Testis (tissue), 2 donors: ENCODE measurements at regions not wholly inside any gene's neighbourhood (a gene's known extent, or its start where the extent isn't known, plus 50 kb on each side); places are given as distances from the start of the nearest gene placed in this dataset.

Source experiments
- DNase-seq: peaks from one replicate; pipeline ENCODE4 v3.0.0-alpha.2; 2019
- H3K27ac ChIP-seq, 2 donors: fragments of 200-600 bp; sonication (generic); one replicate each; pipeline ENCODE4 v1.5.1; 2019
- H3K27me3 ChIP-seq: fragments of 200-600 bp; sonication (generic); one replicate; pipeline ENCODE4 v1.5.1; 2019
- H3K36me3 ChIP-seq: fragments of 200-600 bp; sonication (generic); one replicate; pipeline ENCODE4 v1.5.1; 2017; ENCODE audit warnings: low read depth; ENCODE audit errors: missing control alignments
- H3K4me1 ChIP-seq: fragments of 200-600 bp; sonication (generic); one replicate; pipeline ENCODE4 v1.5.1; 2019
- H3K4me3 ChIP-seq, 2 donors: fragments of 200-600 bp; sonication (generic); one replicate each; pipeline ENCODE4 v1.5.1; 2017 to 2019
- H3K9me3 ChIP-seq: fragments of 200-600 bp; sonication (generic); one replicate; pipeline ENCODE4 v1.5.1; 2017
- POLR2A ChIP-seq: fragments of 450-650 bp; IDR thresholded peaks from one replicate; pipeline ENCODE4 v1.6.1; 2017; ENCODE audit warnings: antibody characterized with exemption, mild to moderate bottlenecking, moderate library complexity
- WGBS, 2 donors: methylation state at CpG; one replicate each; pipeline ENCODE4 v1.1.5; 2018; 5-methylcytosine and 5-hydroxymethylcytosine counted together
- intact Hi-C: fragments of 100-400 bp; cut with DNase I; formaldehyde crosslinking; loops from one replicate; pipeline ENCODE4 v1.15.1; 2023; ENCODE audit warnings: low total_unique reads
- TF ChIP-seq, protein P1 (sequence below), 3 experiments: fragments of 450-650 bp in 2 of 3; fragments of 200-600 bp in 1 of 3; sonication (generic) in 1 of 3; IDR thresholded peaks; one replicate each; pipeline ENCODE4 v1.5.1; 2016 to 2019; ENCODE audit warnings: antibody characterized with exemption in 3 of 3, mild to moderate bottlenecking in 2 of 3, moderate library complexity in 1 of 3

GRCh38 chr7:131858611-131859010 is 302.2 kb upstream of the PODXL start:
- no peaks in the 10 kb centered on the region for H3K9me3 ChIP-seq
- no peaks in the 10 kb centered on the region for H3K36me3 ChIP-seq
- TF ChIP-seq, protein P1, sequence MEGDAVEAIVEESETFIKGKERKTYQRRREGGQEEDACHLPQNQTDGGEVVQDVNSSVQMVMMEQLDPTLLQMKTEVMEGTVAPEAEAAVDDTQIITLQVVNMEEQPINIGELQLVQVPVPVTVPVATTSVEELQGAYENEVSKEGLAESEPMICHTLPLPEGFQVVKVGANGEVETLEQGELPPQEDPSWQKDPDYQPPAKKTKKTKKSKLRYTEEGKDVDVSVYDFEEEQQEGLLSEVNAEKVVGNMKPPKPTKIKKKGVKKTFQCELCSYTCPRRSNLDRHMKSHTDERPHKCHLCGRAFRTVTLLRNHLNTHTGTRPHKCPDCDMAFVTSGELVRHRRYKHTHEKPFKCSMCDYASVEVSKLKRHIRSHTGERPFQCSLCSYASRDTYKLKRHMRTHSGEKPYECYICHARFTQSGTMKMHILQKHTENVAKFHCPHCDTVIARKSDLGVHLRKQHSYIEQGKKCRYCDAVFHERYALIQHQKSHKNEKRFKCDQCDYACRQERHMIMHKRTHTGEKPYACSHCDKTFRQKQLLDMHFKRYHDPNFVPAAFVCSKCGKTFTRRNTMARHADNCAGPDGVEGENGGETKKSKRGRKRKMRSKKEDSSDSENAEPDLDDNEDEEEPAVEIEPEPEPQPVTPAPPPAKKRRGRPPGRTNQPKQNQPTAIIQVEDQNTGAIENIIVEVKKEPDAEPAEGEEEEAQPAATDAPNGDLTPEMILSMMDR (IDR thresholded peaks at IDR 0.05) = no peak
- TF ChIP-seq POLR2A = no peak
- intact Hi-C loops = no loop called here
- no peaks in the 10 kb centered on the region for H3K27me3 ChIP-seq
- 58 to 68% methylated on average over 2 of the region's 2 CpGs for WGBS, 2 donors
- DNase-seq = no peak
- no peak overlapping the region for H3K4me3 ChIP-seq
- H3K4me1 ChIP-seq = no peaks in the 10 kb centered on the region
- no peak overlapping the region for H3K27ac ChIP-seq

DNA sequence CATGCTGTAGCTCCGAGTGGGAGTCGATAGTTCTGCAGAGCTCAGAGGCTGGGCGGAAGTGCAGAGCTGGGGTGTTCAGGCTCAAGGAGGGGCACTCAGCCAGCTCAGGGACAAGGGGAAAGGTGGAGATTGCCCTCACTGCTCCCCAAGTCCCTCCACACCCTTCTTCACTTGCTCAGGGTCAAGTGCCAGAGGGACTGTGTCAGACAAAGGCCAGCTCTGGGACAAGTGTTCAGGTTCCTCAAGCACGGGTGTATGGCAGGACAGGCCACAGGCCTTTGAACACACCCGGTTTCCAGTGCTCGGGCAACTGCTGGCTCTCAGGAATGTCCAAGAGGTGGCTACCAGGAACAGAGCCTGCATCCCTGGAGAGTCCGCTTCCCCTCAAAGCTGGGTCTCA is 293.0 kb upstream of the PODXL start:
- H3K27ac ChIP-seq = no peak overlapping the region
- intact Hi-C loops = no loop called here
- H3K9me3 ChIP-seq = no peaks in the 10 kb centered on the region
- WGBS, 2 donors = 86% methylated on average over 5 of the region's 7 CpGs; no CpG with 5 or more reads in 1 of the 2 donors
- H3K4me3 ChIP-seq = no peak overlapping the region
- TF ChIP-seq, protein P1 (IDR thresholded peaks at IDR 0.05) = no peak
- TF ChIP-seq POLR2A = no peak
- H3K27me3 ChIP-seq = no peaks in the 10 kb centered on the region
- H3K4me1 ChIP-seq = no peaks in the 10 kb centered on the region
- DNase-seq = no peak
- no peaks in the 10 kb centered on the region for H3K36me3 ChIP-seq

GRCh38 chr7:131848033-131848432 is 291.6 kb upstream of the PODXL start:
- TF ChIP-seq POLR2A = no peak
- TF ChIP-seq, protein P1 (IDR thresholded peaks at IDR 0.05) = no peak
- 70 to 96% methylated on average over 7 of the region's 7 CpGs for WGBS, 2 donors
- H3K4me1 ChIP-seq = no peaks in the 10 kb centered on the region
- no peaks in the 10 kb centered on the region for H3K36me3 ChIP-seq
- H3K27ac ChIP-seq = no peak overlapping the region
- intact Hi-C loops = no loop called here
- no peaks in the 10 kb centered on the region for H3K9me3 ChIP-seq
- DNase-seq = no peak
- H3K27me3 ChIP-seq = no peaks in the 10 kb centered on the region
- no peak overlapping the region for H3K4me3 ChIP-seq

- 84 to 86% methylated on average over 8 of the region's 8 CpGs for WGBS, 2 donors
- DNase-seq = no peak
- intact Hi-C loops = no loop called here
These were observed 289.3 kb upstream of the PODXL start for GRCh38 chr7:131845573-131846314.

More at GRCh38 chr7:131845573-131846314, 289.3 kb upstream of the PODXL start:
- Histone ChIP-seq H3K36me3 (no peaks in the 10 kb centered on the region), H3K27me3 (no peaks in the 10 kb centered on the region), H3K27ac (no peak overlapping the region), H3K4me1 (no peaks in the 10 kb centered on the region), H3K9me3 (no peaks in the 10 kb centered on the region), H3K4me3 (no peak overlapping the region)
- no peak for TF ChIP-seq POLR2A
- TF ChIP-seq, protein P1 (IDR thresholded peaks at IDR 0.05) = no peak
